ENCODE measurements at regions not wholly inside any gene's neighbourhood (a gene's known extent, or its start where the extent isn't known, plus 50 kb on each side); places are given as distances from the start of the nearest gene placed in this dataset.
A peak's percentile ranks its signal among the peaks of the same experiment; 100 is the strongest.

GRCh38 chr20:62562831-62563230, 79.5 kb upstream of the SLCO4A1 start:
- DNase-seq (ENCODE audit: low spot score): no peak

GRCh38 chr20:62563561-62563960, 78.7 kb upstream of the SLCO4A1 start:
- DNase-seq (ENCODE audit: low spot score): no peak

GRCh38 chr20:62564456-62565245, 77.7 kb upstream of the SLCO4A1 start:
- DNase-seq (ENCODE audit: low spot score): no peak

- DNase-seq (ENCODE audit: low spot score): no peak
Measured at GRCh38 chr20:62566266-62566665, 76.0 kb upstream of the SLCO4A1 start.

GRCh38 chr20:62566771-62567170, 75.5 kb upstream of the SLCO4A1 start:
- no peak for DNase-seq (ENCODE audit: low spot score)

DNA sequence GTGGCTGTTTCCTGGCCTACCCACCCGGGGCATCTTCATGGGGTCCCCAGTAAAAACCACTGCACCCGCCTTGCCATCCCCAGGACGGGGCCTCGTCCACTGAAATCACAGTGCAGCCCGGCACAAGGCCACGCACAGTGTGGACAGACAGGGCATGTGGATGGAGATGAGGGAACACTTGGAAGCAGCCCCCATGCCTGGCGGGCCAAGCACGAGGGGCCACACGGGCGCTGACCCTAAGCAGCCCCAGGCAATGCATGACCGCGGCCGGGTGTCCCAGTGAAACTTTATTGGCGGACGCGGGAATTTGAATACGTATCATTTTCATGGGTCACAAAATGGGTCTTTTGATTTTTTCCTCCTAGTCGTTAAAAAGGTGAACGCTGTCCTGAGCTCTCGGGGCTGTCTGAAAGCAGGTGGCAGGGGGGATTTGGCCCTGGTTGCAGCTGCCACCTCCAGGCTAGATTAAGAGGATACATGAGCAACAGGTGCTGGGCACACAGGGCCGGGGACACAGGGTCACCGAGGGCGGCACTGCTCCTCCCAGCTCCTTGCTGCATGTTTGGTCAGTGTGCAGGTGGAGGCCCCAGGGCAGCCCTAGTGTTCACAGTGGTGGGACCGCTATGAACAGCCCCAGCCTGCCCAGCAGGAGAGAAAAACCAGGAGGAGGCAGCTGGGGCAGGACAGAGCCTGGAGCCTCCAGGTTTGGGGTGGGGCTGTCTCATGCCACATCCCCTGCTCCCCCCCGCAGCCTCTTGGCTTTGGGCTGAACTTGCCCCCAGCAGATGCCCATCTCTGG, 74.9 kb upstream of the SLCO4A1 start:
- DNase-seq (ENCODE audit: low spot score): no peak

- DNase-seq (ENCODE audit: low spot score): no peak
Measured at GRCh38 chr20:62568045-62568389, 74.3 kb upstream of the SLCO4A1 start.

DNA sequence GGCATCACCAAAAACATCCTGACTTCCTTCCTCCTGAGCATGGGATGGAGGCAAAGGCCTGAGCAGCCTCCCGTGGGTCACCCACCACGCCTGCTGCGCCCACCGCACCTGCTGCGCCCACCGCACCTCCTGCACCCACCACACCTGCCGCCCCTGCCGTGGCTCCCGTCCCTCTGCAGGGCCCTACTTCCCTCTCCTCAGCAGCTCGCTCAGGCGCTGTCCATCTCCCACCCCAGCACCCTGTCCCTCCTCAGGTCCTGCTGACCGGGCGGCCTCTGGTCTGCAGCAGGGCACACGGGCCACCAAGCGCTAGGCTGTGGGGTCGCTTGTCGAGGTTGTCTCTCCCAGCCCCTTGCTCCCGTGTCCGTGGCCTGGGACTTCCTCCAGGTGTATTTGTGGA, 72.7 kb upstream of the SLCO4A1 start:
- no peak for DNase-seq (ENCODE audit: low spot score)

GRCh38 chr20:62570403-62570802, 71.9 kb upstream of the SLCO4A1 start:
- DNase-seq (ENCODE audit: low spot score): no peak

GRCh38 chr20:62570897-62571668, 71.2 kb upstream of the SLCO4A1 start:
- DNase-seq (ENCODE audit: low spot score): no peak

- DNase-seq (ENCODE audit: low spot score): no peak
Measured at GRCh38 chr20:62571669-62572344, 70.5 kb upstream of the SLCO4A1 start.

GRCh38 chr20:62572980-62573379, 69.3 kb upstream of the SLCO4A1 start:
- DNase-seq (ENCODE audit: low spot score): no peak

- DNase-seq (ENCODE audit: low spot score): no peak
Measured at GRCh38 chr20:62573817-62574216, 68.5 kb upstream of the SLCO4A1 start.

DNA sequence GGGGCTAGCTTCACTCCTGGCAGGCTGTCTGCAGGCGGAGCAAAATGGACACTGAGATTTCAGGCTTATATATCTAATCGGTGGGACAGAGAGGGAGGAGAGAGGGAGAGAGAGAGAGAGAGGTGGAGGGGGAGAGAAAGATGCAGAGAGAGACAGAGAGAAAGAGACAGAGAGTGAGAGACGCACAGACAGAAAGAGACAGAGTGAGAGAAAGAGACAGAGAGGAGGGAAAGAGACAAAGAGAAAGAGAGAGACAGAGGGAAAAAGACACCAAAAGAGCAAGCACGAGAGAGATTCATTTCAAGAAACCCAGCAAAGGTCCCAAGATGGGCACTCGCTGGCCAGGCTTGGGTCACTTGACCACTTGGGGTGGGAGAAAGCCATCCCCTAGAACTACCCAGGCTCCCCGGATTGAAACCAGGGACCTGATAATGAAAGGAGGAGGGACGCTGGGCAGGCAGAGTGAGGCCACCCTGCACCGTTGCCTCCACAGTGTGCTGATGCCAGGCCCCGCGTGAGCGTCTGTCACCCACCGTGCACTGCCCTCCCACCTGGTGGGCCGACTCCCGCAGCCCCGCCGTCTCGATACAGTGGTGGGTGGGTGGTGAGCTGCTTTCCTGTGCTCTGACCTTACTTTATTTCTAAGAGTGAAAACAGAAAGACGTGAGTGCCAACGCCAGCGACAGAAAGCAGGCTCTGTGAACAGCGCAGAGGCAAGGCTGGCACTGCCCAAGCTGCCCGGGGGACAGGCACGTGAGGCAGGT, 67.9 kb upstream of the SLCO4A1 start:
- no peak for DNase-seq (ENCODE audit: low spot score)

DNA sequence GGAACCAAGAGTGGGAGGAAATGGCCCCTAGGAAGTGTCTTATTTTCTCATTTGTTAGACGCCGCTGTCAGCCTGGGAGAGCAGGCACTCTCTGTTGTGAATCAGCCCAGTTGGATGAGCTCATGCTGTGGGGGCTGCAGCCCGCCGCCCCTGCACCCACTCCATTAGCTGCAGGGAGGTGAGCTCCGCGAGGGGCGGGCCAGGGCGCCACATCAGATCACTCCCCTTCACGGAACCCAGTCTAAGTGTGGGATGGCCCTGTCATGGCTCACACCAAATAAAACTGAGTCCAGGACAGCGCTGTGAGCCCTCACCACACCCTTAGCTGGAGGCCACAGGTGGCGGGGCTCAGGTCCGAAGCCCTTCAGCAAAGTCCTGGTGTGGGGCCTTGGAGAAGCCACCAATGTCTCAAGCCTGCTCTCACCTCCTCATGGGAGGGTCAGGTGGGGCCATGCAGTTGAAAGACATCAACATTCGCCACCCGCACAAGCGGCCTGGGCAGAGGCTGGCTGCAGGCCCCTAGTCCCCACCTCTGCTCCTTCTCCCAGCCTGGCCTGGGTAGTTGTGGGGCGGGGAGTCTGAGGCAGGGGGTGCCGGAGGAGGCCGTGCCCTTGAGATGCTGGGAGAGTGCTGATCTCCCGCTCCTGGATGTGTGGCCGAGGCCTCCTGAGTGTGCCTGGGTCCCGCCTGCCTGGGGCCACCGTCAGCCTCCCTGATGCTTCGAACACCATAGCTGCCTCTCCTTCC, 66.2 kb upstream of the SLCO4A1 start:
- no peak for DNase-seq (ENCODE audit: low spot score)

DNA sequence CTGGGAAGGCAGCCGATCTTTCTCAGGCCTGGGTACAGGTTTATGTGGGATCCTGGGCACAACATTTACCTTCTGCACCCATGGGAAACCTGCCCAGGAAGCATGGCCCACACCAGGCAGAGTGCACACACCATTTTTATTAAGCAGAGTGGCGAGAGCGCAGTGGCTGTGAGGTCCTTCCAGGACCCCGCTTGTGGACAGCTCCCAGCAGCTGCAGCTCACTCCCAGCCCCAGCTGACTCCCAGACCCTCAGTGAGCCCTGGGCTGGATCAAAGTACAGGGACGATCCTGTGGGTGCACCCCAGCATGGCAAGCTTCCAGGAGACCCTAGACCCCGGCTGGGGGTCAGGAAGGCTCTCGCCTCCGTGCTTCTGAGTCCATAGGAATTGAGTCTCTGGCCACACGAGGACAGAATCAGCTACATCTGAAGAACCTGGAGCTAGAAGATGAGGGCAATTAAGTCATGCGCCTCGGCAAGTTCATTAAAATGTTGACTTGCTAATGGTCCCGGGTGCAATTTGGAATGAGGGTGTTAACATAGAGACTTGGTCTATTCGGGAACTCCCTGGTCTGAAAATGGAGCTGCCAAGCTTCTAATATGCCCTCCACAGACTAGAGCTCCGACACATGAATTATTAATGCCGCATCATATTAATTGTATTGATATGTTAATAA, 65.4 kb upstream of the SLCO4A1 start:
- peak; percentile 19 for DNase-seq (ENCODE audit: low spot score)

GRCh38 chr20:62577490-62577836, 64.8 kb upstream of the SLCO4A1 start:
- DNase-seq (ENCODE audit: low spot score): no peak

- DNase-seq (ENCODE audit: low spot score): no peak
Measured at GRCh38 chr20:62578294-62578897, 63.9 kb upstream of the SLCO4A1 start.

- no peak for DNase-seq (ENCODE audit: low spot score)
Measured at GRCh38 chr20:62580052-62580451, 62.3 kb upstream of the SLCO4A1 start.

DNA sequence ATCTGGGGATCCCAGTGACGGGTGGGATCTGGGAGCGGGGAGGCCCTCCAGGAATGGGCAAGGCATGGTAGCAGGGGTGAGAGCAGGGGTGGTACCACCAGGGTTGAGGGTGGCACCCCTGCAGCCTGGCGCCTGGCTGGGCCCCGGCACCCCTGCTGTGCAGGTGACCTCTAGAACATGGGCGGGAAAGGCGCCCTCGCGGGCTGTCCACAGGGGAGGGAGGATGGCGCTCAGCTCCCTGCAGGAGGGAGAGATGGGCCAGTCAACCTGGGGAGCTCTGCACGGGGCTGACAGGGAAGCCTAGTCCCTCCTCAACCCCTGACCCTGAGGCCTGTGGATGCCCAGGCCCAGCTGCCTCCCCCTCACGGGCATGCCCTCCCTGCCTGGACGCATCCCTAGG, 61.6 kb upstream of the SLCO4A1 start:
- DNase-seq (ENCODE audit: low spot score): no peak
